Transverse colon (tissue), 4 donors: ENCODE measurements at regions not wholly inside any gene's neighbourhood (a gene's known extent, or its start where the extent isn't known, plus 50 kb on each side); places are given as distances from the start of the nearest gene placed in this dataset.
A peak's percentile ranks its signal among the peaks of the same experiment; 100 is the strongest.

ENCODE experiments used
- DNase-seq: peaks from one replicate; pipeline ENCODE4 v3.0.0-alpha.2; 2019
- H3K27ac ChIP-seq, 4 donors: fragments of 200-600 bp; sonication (generic); 2 replicates each; pipeline ENCODE4 v1.5.1; 2016 to 2018; ENCODE audit warnings: inconsistent platforms in 4 of 4
- H3K27me3 ChIP-seq: fragments of 200-600 bp; sonication (generic); 2 replicates; pipeline ENCODE4 v1.5.1; 2017; ENCODE audit warnings: inconsistent platforms
- H3K36me3 ChIP-seq, 4 donors: fragments of 200-600 bp; sonication (generic); 2 replicates each; pipeline ENCODE4 v1.5.1; 2017 to 2019; ENCODE audit warnings: inconsistent platforms in 4 of 4
- H3K4me1 ChIP-seq, 4 donors: fragments of 200-600 bp; sonication (generic); 2 replicates each; pipeline ENCODE4 v1.5.1; 2017 to 2020; ENCODE audit warnings: inconsistent platforms in 4 of 4
- H3K4me3 ChIP-seq, 4 donors: fragments of 200-600 bp; sonication (generic); 1 replicate in 1 of 4; 2 replicates in 3 of 4; pipeline versions ENCODE4 v1.5.1 to v1.6.1; 2017 to 2019; ENCODE audit warnings: inconsistent platforms in 4 of 4
- H3K9me3 ChIP-seq, 2 donors: fragments of 200-600 bp; sonication (generic); 2 replicates each; pipeline ENCODE4 v1.5.1; 2017 to 2019; ENCODE audit warnings: inconsistent platforms in 2 of 2
- EP300 ChIP-seq: sonication (generic); formaldehyde crosslinking; IDR thresholded peaks from one replicate; pipeline ENCODE4 v1.6.1; 2017; ENCODE audit warnings: antibody characterized with exemption, low read depth
- POLR2A ChIP-seq: fragments of 450-650 bp; IDR thresholded peaks from one replicate; pipeline ENCODE4 v1.6.1; 2016; ENCODE audit warnings: antibody characterized with exemption, mild to moderate bottlenecking, moderate library complexity
- POLR2AphosphoS5 ChIP-seq, 3 donors: sonication (generic); formaldehyde crosslinking; IDR thresholded peaks; one replicate each; pipeline ENCODE4 v1.6.1; 2016; ENCODE audit warnings: antibody characterized with exemption in 3 of 3
- WGBS, 2 donors: methylation state at CpG; one replicate each; pipeline ENCODE4 v1.1.5; 2018; ENCODE audit warnings: low coverage in 1 of 2; 5-methylcytosine and 5-hydroxymethylcytosine counted together
- in situ Hi-C, 4 donors: fragments of 200-750 bp; cut with MboI; loops; one replicate each; pipeline versions ENCODE4 v1.15.0 to v1.15.1; 2017; ENCODE audit warnings: low sequenced_read_pairs in 3 of 4, low pct_ligation_motif_present in 1 of 4, low pct_unique_long_range_greater_than_20kb in 1 of 4
- intact Hi-C: fragments of 100-400 bp; cut with DNase I; formaldehyde crosslinking; loops from one replicate; pipeline ENCODE4 v1.15.1; 2023; ENCODE audit warnings: low total_unique reads
- TF ChIP-seq, protein P1 (sequence below), 5 experiments: fragments of 200-600 bp in 3 of 5; fragments of 450-650 bp in 2 of 5; sonication (generic) in 3 of 5; IDR thresholded peaks; 1 replicate in 2 of 5; 2 replicates in 3 of 5; pipeline ENCODE4 v1.5.1; 2016 to 2017; ENCODE audit warnings: antibody characterized with exemption in 5 of 5, inconsistent platforms in 3 of 5, mild to moderate bottlenecking in 2 of 5, moderate library complexity in 1 of 5

DNA sequence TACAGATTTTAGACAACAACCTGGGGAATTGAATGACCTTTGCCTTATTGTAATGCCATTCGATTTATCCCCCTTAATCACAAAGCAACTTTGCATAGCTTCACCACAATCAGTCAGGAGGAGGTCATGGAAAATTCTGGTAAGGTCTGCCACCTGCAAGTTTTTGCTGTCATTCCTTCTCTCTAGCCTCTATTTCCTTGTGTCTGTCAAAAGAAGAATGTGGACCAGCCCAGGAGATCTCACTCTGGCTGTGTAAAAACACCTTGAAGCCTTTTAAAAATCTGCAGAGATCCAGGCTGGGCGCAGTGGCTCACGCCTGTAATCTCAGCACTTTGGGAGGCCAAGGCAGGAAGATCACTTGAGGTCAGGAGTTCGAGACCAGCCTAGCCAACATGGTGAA, 74.1 kb upstream of the BZW1 start:
- H3K9me3 ChIP-seq: no peaks in the 10 kb centered on the region
- TF ChIP-seq, protein P1, sequence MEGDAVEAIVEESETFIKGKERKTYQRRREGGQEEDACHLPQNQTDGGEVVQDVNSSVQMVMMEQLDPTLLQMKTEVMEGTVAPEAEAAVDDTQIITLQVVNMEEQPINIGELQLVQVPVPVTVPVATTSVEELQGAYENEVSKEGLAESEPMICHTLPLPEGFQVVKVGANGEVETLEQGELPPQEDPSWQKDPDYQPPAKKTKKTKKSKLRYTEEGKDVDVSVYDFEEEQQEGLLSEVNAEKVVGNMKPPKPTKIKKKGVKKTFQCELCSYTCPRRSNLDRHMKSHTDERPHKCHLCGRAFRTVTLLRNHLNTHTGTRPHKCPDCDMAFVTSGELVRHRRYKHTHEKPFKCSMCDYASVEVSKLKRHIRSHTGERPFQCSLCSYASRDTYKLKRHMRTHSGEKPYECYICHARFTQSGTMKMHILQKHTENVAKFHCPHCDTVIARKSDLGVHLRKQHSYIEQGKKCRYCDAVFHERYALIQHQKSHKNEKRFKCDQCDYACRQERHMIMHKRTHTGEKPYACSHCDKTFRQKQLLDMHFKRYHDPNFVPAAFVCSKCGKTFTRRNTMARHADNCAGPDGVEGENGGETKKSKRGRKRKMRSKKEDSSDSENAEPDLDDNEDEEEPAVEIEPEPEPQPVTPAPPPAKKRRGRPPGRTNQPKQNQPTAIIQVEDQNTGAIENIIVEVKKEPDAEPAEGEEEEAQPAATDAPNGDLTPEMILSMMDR (IDR thresholded peaks at IDR 0.05): no peak
- TF ChIP-seq EP300 (no peak), POLR2AphosphoS5 (IDR thresholded peaks at IDR 0.05) (no peak), POLR2A (no peak)
- intact Hi-C loops: no loop called here
- DNase-seq: no peak
- H3K36me3 ChIP-seq: no peaks in the 10 kb centered on the region
- H3K27ac ChIP-seq: no peak overlapping the region
- WGBS, 2 donors: 83 to 88% methylated on average over 2 to 4 of the region's 4 CpGs
- H3K27me3 ChIP-seq: peaks cover 3% of the 10 kb centered on the region
- in situ Hi-C loops: no loop called here
- H3K4me3 ChIP-seq: no peak overlapping the region
- peaks cover 6 to 21% (median 16%) of the 10 kb centered on the region in 4 donors for H3K4me1 ChIP-seq

DNA sequence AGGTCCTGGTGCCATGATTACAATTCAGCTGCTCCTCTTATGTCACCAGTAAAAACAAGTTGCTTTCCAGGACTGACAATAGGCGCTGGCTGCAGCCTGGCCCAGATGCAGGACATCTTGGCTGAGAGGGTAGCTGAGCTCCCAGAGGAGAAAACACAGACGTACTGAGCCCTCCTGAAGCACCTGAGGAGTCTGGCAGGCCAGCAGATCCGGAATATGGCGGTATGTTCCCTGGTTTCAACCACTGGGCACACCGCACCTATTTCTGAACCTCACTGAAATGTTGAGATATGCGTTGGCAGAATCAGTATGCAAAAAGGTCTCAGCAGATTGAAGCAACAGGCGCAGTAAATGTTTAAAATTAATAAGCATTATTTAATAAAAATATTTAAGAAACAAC, 73.1 kb upstream of the BZW1 start:
- WGBS, 2 donors: 86 to 93% methylated on average over 1 to 7 of the region's 7 CpGs
- H3K27me3 ChIP-seq: peaks cover 3% of the 10 kb centered on the region
- no peaks in the 10 kb centered on the region for H3K9me3 ChIP-seq
- peaks cover 6 to 22% (median 16%) of the 10 kb centered on the region in 4 donors for H3K4me1 ChIP-seq
- no peak overlapping the region for H3K27ac ChIP-seq
- in situ Hi-C loops (no loop called here), intact Hi-C loops (no loop called here)
- no peaks in the 10 kb centered on the region for H3K36me3 ChIP-seq
- DNase-seq: no peak
- H3K4me3 ChIP-seq: no peak overlapping the region
- TF ChIP-seq POLR2A (no peak), POLR2AphosphoS5 (IDR thresholded peaks at IDR 0.05) (no peak), EP300 (no peak)
- TF ChIP-seq, protein P1 (IDR thresholded peaks at IDR 0.05): no peak

DNA sequence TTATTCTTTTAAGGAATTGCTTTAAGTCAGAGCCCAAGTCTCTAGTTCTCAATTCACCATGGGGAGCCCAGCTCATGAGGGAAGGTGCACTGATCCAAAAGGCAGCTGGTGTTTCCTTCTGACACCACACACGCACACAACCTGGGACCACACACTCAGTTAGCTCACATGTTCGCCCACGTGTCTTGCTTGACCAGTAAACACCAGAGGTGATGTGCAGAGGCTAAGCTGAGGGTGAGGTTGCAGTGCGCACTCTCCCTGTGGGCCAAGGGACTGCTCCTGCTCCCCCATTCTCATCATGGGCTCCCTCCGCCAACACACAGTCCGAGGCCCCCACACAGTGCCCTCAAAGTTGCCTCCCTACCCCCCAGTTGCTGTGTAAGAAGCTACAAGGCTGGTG, 70.8 kb upstream of the BZW1 start:
- Histone ChIP-seq H3K9me3 (no peaks in the 10 kb centered on the region), H3K4me3 (no peak overlapping the region), H3K27ac (peak overlapping the region; percentile 70 to 88 (median 79)), H3K4me1 (peaks cover 6 to 22% (median 16%) of the 10 kb centered on the region in 4 donors), H3K27me3 (peaks cover 3% of the 10 kb centered on the region), H3K36me3 (no peaks in the 10 kb centered on the region)
- in situ Hi-C loops: no loop called here
- no peak for DNase-seq
- intact Hi-C loops: no loop called here
- 83 to 86% methylated on average over 1 to 6 of the region's 6 CpGs for WGBS, 2 donors
- TF ChIP-seq EP300 (no peak), POLR2AphosphoS5 (IDR thresholded peaks at IDR 0.05) (no peak), POLR2A (no peak)
- TF ChIP-seq, protein P1 (IDR thresholded peaks at IDR 0.05): no peak

GRCh38 chr2:200741468-200742202, 70.1 kb upstream of the BZW1 start:
- Histone ChIP-seq H3K36me3 (no peaks in the 10 kb centered on the region), H3K27ac (peak overlapping the region; percentile 70 to 88 (median 79)), H3K4me3 (no peak overlapping the region), H3K27me3 (no peaks in the 10 kb centered on the region), H3K9me3 (no peaks in the 10 kb centered on the region), H3K4me1 (peaks cover 6 to 22% (median 16%) of the 10 kb centered on the region in 4 donors)
- DNase-seq: peak; percentile 66
- TF ChIP-seq, protein P1 (IDR thresholded peaks at IDR 0.05): no peak
- peak in 2 of 3 donors; percentile 2 to 18 for TF ChIP-seq POLR2AphosphoS5 (IDR thresholded peaks at IDR 0.05)
- 39 to 60% methylated on average over 1 to 8 of the region's 8 CpGs for WGBS, 2 donors
- in situ Hi-C loops: no loop called here
- intact Hi-C loops: no loop called here
